GM23338 (cell line): ENCODE measurements at regions not wholly inside any gene's neighbourhood (a gene's known extent, or its start where the extent isn't known, plus 50 kb on each side); places are given as distances from the start of the nearest gene placed in this dataset.

Experiments used
- ATAC-seq: fragments of 200-7000 bp; cut with Tn5 transposase; 3 replicates; pipeline ENCODE4 v1.9.1; 2020
- DNase-seq: peaks from one replicate; pipeline ENCODE4 v3.0.0-alpha.2; 2015; ENCODE audit warnings: low spot score
- H2AFZ ChIP-seq: fragments of 200-600 bp; sonication (generic); 2 replicates; pipeline ENCODE4 v1.8.0; 2016; ENCODE audit warnings: antibody characterized with exemption, mild to moderate bottlenecking, moderate library complexity
- H3F3A ChIP-seq: fragments of 200-600 bp; sonication (generic); replicated peaks from 2 replicates; pipeline ENCODE4 v1.8.0; 2017; ENCODE audit warnings: antibody characterized with exemption, mixed run types, low read depth
- H3K27ac ChIP-seq: fragments of 200-600 bp; sonication (generic); 2 replicates; pipeline ENCODE4 v1.6.1; 2016; ENCODE audit warnings: low read depth
- H3K27me3 ChIP-seq: fragments of 200-600 bp; sonication (generic); 2 replicates; pipeline ENCODE4 v1.8.0; 2016; ENCODE audit warnings: mild to moderate bottlenecking, mixed run types, moderate library complexity; ENCODE audit not compliant: insufficient read depth
- H3K36me3 ChIP-seq: fragments of 200-600 bp; sonication (generic); 2 replicates; pipeline ENCODE4 v1.8.0; 2016; ENCODE audit warnings: mild to moderate bottlenecking; ENCODE audit not compliant: insufficient read depth
- H3K4me1 ChIP-seq: fragments of 200-600 bp; sonication (generic); 2 replicates; pipeline ENCODE4 v1.8.0; 2016; ENCODE audit warnings: mild to moderate bottlenecking, moderate library complexity; ENCODE audit not compliant: insufficient read depth
- H3K4me2 ChIP-seq: fragments of 200-600 bp; sonication (generic); 2 replicates; pipeline ENCODE4 v1.7.1; 2017; ENCODE audit warnings: mixed run types
- H3K4me3 ChIP-seq: fragments of 200-600 bp; sonication (generic); 2 replicates; pipeline ENCODE4 v1.6.1; 2016; ENCODE audit warnings: mixed run types
- H3K79me2 ChIP-seq: fragments of 200-600 bp; sonication (generic); replicated peaks from 2 replicates; pipeline ENCODE4 v1.8.0; 2017; ENCODE audit warnings: mild to moderate bottlenecking; ENCODE audit not compliant: insufficient read depth
- H3K9me2 ChIP-seq: fragments of 200-600 bp; sonication (generic); 2 replicates; pipeline ENCODE4 v1.8.0; 2017; ENCODE audit not compliant: insufficient read depth
- H4K20me1 ChIP-seq: fragments of 200-600 bp; sonication (generic); replicated peaks from 2 replicates; pipeline ENCODE4 v1.8.0; 2017; ENCODE audit warnings: mild to moderate bottlenecking; ENCODE audit not compliant: insufficient read depth
- H3K27ac Mint-ChIP-seq: 2 replicates; pipeline ENCODE4 v1.8.0; 2020; ENCODE audit warnings: inconsistent platforms, mild to moderate bottlenecking, moderate library complexity, mixed read lengths
- H3K27me3 Mint-ChIP-seq: 3 replicates; pipeline ENCODE4 v1.8.0; 2022; ENCODE audit warnings: low read depth, mild to moderate bottlenecking, moderate library complexity, mixed read lengths, inconsistent platforms; ENCODE audit not compliant: insufficient read depth, poor library complexity
- H3K36me3 Mint-ChIP-seq: 3 replicates; pipeline ENCODE4 v1.8.0; 2021; ENCODE audit warnings: low read depth, mild to moderate bottlenecking, inconsistent platforms, moderate library complexity, mixed read lengths
- H3K4me1 Mint-ChIP-seq: 3 replicates; pipeline ENCODE4 v1.8.0; 2020; ENCODE audit warnings: mild to moderate bottlenecking, inconsistent platforms, mixed read lengths
- H3K4me3 Mint-ChIP-seq: 3 replicates; pipeline ENCODE4 v1.8.0; 2021; ENCODE audit warnings: moderate library complexity, mild to moderate bottlenecking, inconsistent platforms, mixed read lengths
- H3K9me3 Mint-ChIP-seq: 3 replicates; pipeline ENCODE4 v1.8.0; 2020; ENCODE audit warnings: moderate library complexity, mild to moderate bottlenecking, inconsistent platforms, mixed read lengths
- CTCF ChIP-seq, 2 experiments: fragments of 200-600 bp in 1 of 2; sonication (generic) in 1 of 2; conservative IDR thresholded peaks; 2 replicates each; pipeline versions ENCODE4 v1.5.1 to v1.6.1; 2016 to 2017; ENCODE audit warnings: antibody characterized with exemption in 2 of 2, low read depth in 2 of 2, mild to moderate bottlenecking in 2 of 2, moderate library complexity in 1 of 2
- ETS1 ChIP-seq: IDR thresholded peaks from 2 replicates; pipeline ENCODE4 v1.6.1; 2016; ENCODE audit warnings: antibody characterized with exemption
- EZH2 ChIP-seq: fragments of 200-600 bp; sonication (generic); IDR thresholded peaks from one replicate; pipeline ENCODE4 v1.8.0; 2017; ENCODE audit warnings: antibody characterized with exemption, mild to moderate bottlenecking, low read depth; ENCODE audit not compliant: unreplicated experiment
- JUNB ChIP-seq: IDR thresholded peaks from one replicate; pipeline ENCODE4 v1.6.1; 2016; ENCODE audit warnings: antibody characterized with exemption; ENCODE audit not compliant: unreplicated experiment
- NANOG ChIP-seq: IDR thresholded peaks from 2 replicates; pipeline ENCODE4 v1.6.1; 2016; ENCODE audit warnings: antibody characterized with exemption, borderline replicate concordance
- ZNF462 ChIP-seq: fragments of 250-450 bp; sonication (Bioruptor Pico); IDR thresholded peaks from 2 replicates; pipeline ENCODE4 v1.5.0; 2020; ENCODE audit warnings: mild to moderate bottlenecking, moderate library complexity

DNA sequence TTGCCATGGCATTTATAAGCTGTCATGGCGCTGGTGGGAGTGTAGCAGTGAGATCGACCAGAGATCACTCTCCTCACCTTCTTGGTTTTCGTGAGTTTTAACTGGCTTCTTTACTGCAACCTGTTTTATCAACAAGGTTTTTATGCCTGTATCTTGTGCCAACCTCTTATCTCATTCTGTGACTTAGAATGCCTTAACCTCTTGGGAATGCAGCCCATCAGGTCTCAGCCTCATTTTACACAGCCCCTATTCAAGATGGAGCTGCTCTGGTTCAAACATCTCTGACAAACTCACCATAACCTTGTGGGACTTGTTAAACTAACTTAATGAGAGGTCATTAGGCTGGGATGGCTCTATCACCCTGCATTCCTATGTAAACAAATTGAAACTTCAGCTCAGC lies 151.3 kb downstream of the CAND1 start (continued):
- TF ChIP-seq ZNF462 (no peak), JUNB (no peak)

GRCh38 chr12:67422081-67422480 lies 152.9 kb downstream of the CAND1 start:
- Mint-ChIP-seq H3K4me1 (peaks cover 20% of the 10 kb centered on the region), H3K27ac (no peak overlapping the region), H3K36me3 (no peaks in the 10 kb centered on the region), H3K4me3 (no peak overlapping the region), H3K9me3 (no peaks in the 10 kb centered on the region; the same call in 2 of the 3 replicates), H3K27me3 (peaks cover 2% of the 10 kb centered on the region)
- TF ChIP-seq ETS1 = no peak
- TF ChIP-seq ZNF462 = no peak
- TF ChIP-seq NANOG = no peak
- no peak for TF ChIP-seq CTCF (conservative IDR thresholded peaks at IDR 0.05; ENCODE audit: low read depth in 2 of 2)
- no peak for TF ChIP-seq EZH2
- no peaks in the 10 kb centered on the region for H3K9me2 ChIP-seq
- no peak overlapping the region for H3K27ac ChIP-seq
- no peak for DNase-seq
- no peaks in the 10 kb centered on the region for H3K27me3 ChIP-seq
- no peaks in the 10 kb centered on the region for H3K79me2 ChIP-seq
- no peaks in the 10 kb centered on the region for H3K36me3 ChIP-seq
- H3F3A ChIP-seq = no peaks in the 10 kb centered on the region
- no peak overlapping the region for H3K4me2 ChIP-seq
- H3K4me1 ChIP-seq = peaks cover 20% of the 10 kb centered on the region
- no peaks in the 10 kb centered on the region for H4K20me1 ChIP-seq
- H2AFZ ChIP-seq = peak overlapping the region; percentile 12; the same call in 1 of the 2 replicates
- H3K4me3 ChIP-seq = no peak overlapping the region
- ATAC-seq = no peak
